IPS-NIHi7 (cell line): ENCODE measurements at regions not wholly inside any gene's neighbourhood (a gene's known extent, or its start where the extent isn't known, plus 50 kb on each side); places are given as distances from the start of the nearest gene placed in this dataset.
"Not testable (repeated sequence)": the region's sequence is repeated elsewhere in the genome, so short reads cannot be mapped to it uniquely, and the experiment has no call there.

Experiments used
- DNase-seq: peaks from one replicate; pipeline ENCODE4 v3.0.0; 2012; ENCODE audit warnings: mixed read lengths; ENCODE audit errors: extremely low spot score

- no peak for DNase-seq
Observed at GRCh38 chr21:19510057-19510456, 1106.5 kb upstream of the TMPRSS15 start.

- DNase-seq = no peak
Observed at GRCh38 chr21:19510653-19511052, 1107.1 kb upstream of the TMPRSS15 start.

GRCh38 chr21:19522381-19522780 lies 1118.8 kb upstream of the TMPRSS15 start:
- no peak for DNase-seq

GRCh38 chr21:19523061-19523460 lies 1119.5 kb upstream of the TMPRSS15 start:
- no peak for DNase-seq

GRCh38 chr21:19523746-19524145 lies 1120.2 kb upstream of the TMPRSS15 start:
- DNase-seq = no peak

- no peak for DNase-seq
Observed at GRCh38 chr21:19529031-19529430, 1125.4 kb upstream of the TMPRSS15 start.

GRCh38 chr21:19535356-19535755 lies 1131.8 kb upstream of the TMPRSS15 start:
- no peak for DNase-seq

GRCh38 chr21:19537116-19537515 lies 1133.5 kb upstream of the TMPRSS15 start:
- no peak for DNase-seq

- DNase-seq = peak; percentile 9
Observed at GRCh38 chr21:19540287-19540686, 1136.7 kb upstream of the TMPRSS15 start.

- DNase-seq = no peak
Observed at GRCh38 chr21:19541602-19542001, 1138.0 kb upstream of the TMPRSS15 start.

- DNase-seq = not testable (repeated sequence)
Observed at GRCh38 chr21:19544493-19544892, 1140.9 kb upstream of the TMPRSS15 start.

GRCh38 chr21:19547951-19548840 lies 1144.6 kb upstream of the TMPRSS15 start:
- DNase-seq = no peak

GRCh38 chr21:19553919-19554615 lies 1150.5 kb upstream of the TMPRSS15 start:
- DNase-seq = peak; percentile 33

GRCh38 chr21:19557046-19557445 lies 1153.5 kb upstream of the TMPRSS15 start:
- no peak for DNase-seq

- no peak for DNase-seq
Observed at GRCh38 chr21:19557488-19557887, 1153.9 kb upstream of the TMPRSS15 start.

GRCh38 chr21:19565587-19565986 lies 1162.0 kb upstream of the TMPRSS15 start:
- no peak for DNase-seq

- DNase-seq = no peak
Observed at GRCh38 chr21:19566975-19567374, 1163.4 kb upstream of the TMPRSS15 start.

- no peak for DNase-seq
Observed at GRCh38 chr21:19577381-19577780, 1173.8 kb upstream of the TMPRSS15 start.

- no peak for DNase-seq
Observed at GRCh38 chr21:19590044-19590443, 1186.5 kb upstream of the TMPRSS15 start.

- DNase-seq = no peak
Observed at GRCh38 chr21:19603011-19603593, 1199.5 kb upstream of the TMPRSS15 start.

- DNase-seq = peak; percentile 15
Observed at GRCh38 chr21:19608101-19608621, 1204.6 kb upstream of the TMPRSS15 start.

- DNase-seq = no peak
Observed at GRCh38 chr21:19609611-19610010, 1206.0 kb upstream of the TMPRSS15 start.
